H1 (cell line): ENCODE measurements at regions not wholly inside any gene's neighbourhood (a gene's known extent, or its start where the extent isn't known, plus 50 kb on each side); places are given as distances from the start of the nearest gene placed in this dataset.

Source experiments
- CTCF ChIA-PET: fragments of 300-600 bp; sonication (Branson Sonifier 250); formaldehyde crosslinking; loops from one replicate; lab custom pipeline; 2021; ENCODE audit not compliant: partially characterized antibody; lab: Charles Lee
- POLR2A ChIA-PET: fragments of 300-600 bp; sonication (Branson Sonifier 250); formaldehyde crosslinking; loops from one replicate; lab custom pipeline; 2021; ENCODE audit warnings: inconsistent platforms; ENCODE audit not compliant: partially characterized antibody; lab: Charles Lee
- DNase-seq, 2 experiments: peaks; one replicate each; pipeline versions ENCODE4 v3.0.0 to v3.0.0-alpha.2; 2010 to 2022; ENCODE audit warnings: low spot score in 2 of 2, low read depth in 1 of 2, mixed read lengths in 1 of 2
- FAIRE-seq: peaks from 2 replicates; lab custom pipeline; 2011; peaks lifted over from hg19 to GRCh38; lab: Jason Lieb, UNC
- H2AFZ ChIP-seq: 2 replicates; pipeline ENCODE4 v1.8.1; 2012; ENCODE audit warnings: low read length, inconsistent platforms
- H2AK5ac ChIP-seq: 2 replicates; pipeline ENCODE4 v1.6.1; 2013; ENCODE audit warnings: low read depth, low read length
- H2BK120ac ChIP-seq: replicated peaks from 2 replicates; pipeline ENCODE3; 2013; ENCODE audit warnings: low read depth, low read length, inconsistent platforms
- H2BK12ac ChIP-seq: 2 replicates; pipeline ENCODE4 v1.6.1; 2013; ENCODE audit warnings: low read depth, low read length
- H2BK15ac ChIP-seq: 2 replicates; pipeline ENCODE4 v1.6.1; 2013; ENCODE audit warnings: low read length
- H2BK20ac ChIP-seq: 2 replicates; pipeline ENCODE4 v1.6.1; 2013; ENCODE audit warnings: low read length
- H2BK5ac ChIP-seq: 2 replicates; pipeline ENCODE4 v1.6.1; 2013; ENCODE audit warnings: low read depth, low read length
- H3K14ac ChIP-seq: 2 replicates; pipeline ENCODE4 v1.6.1; 2013; ENCODE audit warnings: inconsistent platforms; ENCODE audit not compliant: insufficient read length
- H3K18ac ChIP-seq: 2 replicates; pipeline ENCODE4 v1.6.1; 2013; ENCODE audit warnings: low read length; ENCODE audit errors: extremely low read depth
- H3K23ac ChIP-seq: 2 replicates; pipeline ENCODE4 v1.6.1; 2013; ENCODE audit warnings: inconsistent platforms; ENCODE audit not compliant: insufficient read length
- H3K23me2 ChIP-seq: 2 replicates; pipeline ENCODE4 v1.6.1; 2013; ENCODE audit warnings: low read depth, low read length
- H3K27ac ChIP-seq: 2 replicates; pipeline ENCODE4 v1.6.1; 2011; ENCODE audit warnings: low read depth, low read length, inconsistent platforms
- H3K27me3 ChIP-seq, 4 experiments: replicated peaks in 1 of 4; 1 replicate in 1 of 4; 2 replicates in 3 of 4; pipeline versions ENCODE4 v1.6.1 to v1.8.1; 2011 to 2013; ENCODE audit warnings: low read length in 3 of 4, mild to moderate bottlenecking in 3 of 4, inconsistent platforms in 2 of 4, mixed read lengths in 2 of 4, moderate library complexity in 1 of 4; ENCODE audit not compliant: control insufficient read depth in 3 of 4, insufficient read depth in 3 of 4; ENCODE audit errors: extremely low read depth in 1 of 4
- H3K36me3 ChIP-seq, 4 experiments: 2 replicates each; pipeline versions ENCODE4 v1.6.1 to v1.8.1; 2011 to 2013; ENCODE audit warnings: mild to moderate bottlenecking in 4 of 4, low read length in 3 of 4, moderate library complexity in 2 of 4, control low read depth in 1 of 4, inconsistent platforms in 1 of 4; ENCODE audit not compliant: insufficient read depth in 4 of 4, control insufficient read depth in 2 of 4
- H3K4ac ChIP-seq: replicated peaks from 2 replicates; pipeline ENCODE3; 2013; ENCODE audit warnings: low read length, low read depth, mixed read lengths, inconsistent platforms; ENCODE audit not compliant: insufficient read length
- H3K4me1 ChIP-seq, 4 experiments: replicated peaks in 1 of 4; 1 replicate in 1 of 4; 2 replicates in 3 of 4; pipeline versions ENCODE4 v1.6.1 to v1.8.1; 2011 to 2013; ENCODE audit warnings: low read length in 3 of 4, inconsistent platforms in 2 of 4, mixed read lengths in 1 of 4; ENCODE audit not compliant: insufficient read depth in 4 of 4, control insufficient read depth in 3 of 4
- H3K4me2 ChIP-seq, 2 experiments: 2 replicates each; pipeline versions ENCODE4 v1.6.1 to v1.8.1; 2011 to 2013; ENCODE audit warnings: low read depth in 2 of 2, low read length in 2 of 2, control low read depth in 1 of 2, inconsistent platforms in 1 of 2, mild to moderate bottlenecking in 1 of 2; ENCODE audit not compliant: insufficient read depth in 1 of 2
- H3K4me3 ChIP-seq, 4 experiments: fragments of 200-600, 300-600 bp in 1 of 4; sonication (generic), shearing (Covaris generic), sonication (Bioruptor Twin) in 1 of 4; 2 replicates each; pipeline versions ENCODE4 v1.5.1 to v1.8.1; 2011 to 2016; ENCODE audit warnings: low read length in 4 of 4, low read depth in 3 of 4, control low read depth in 2 of 4, inconsistent platforms in 2 of 4, mild to moderate bottlenecking in 2 of 4, mixed read lengths in 1 of 4, moderate library complexity in 1 of 4; ENCODE audit not compliant: insufficient read depth in 2 of 4; ENCODE audit errors: extremely low read depth in 1 of 4
- H3K56ac ChIP-seq: replicated peaks from 2 replicates; pipeline ENCODE3; 2013; ENCODE audit warnings: low read depth, mild to moderate bottlenecking, mixed read lengths, low read length, inconsistent platforms; ENCODE audit not compliant: insufficient read length
- H3K79me1 ChIP-seq: 2 replicates; pipeline ENCODE4 v1.6.1; 2013; ENCODE audit warnings: low read depth, low read length, control low read depth
- H3K79me2 ChIP-seq, 2 experiments: 2 replicates each; pipeline versions ENCODE4 v1.6.1 to v1.8.1; 2012 to 2013; ENCODE audit warnings: low read length in 2 of 2, mild to moderate bottlenecking in 2 of 2, inconsistent platforms in 1 of 2; ENCODE audit not compliant: insufficient read depth in 2 of 2, control insufficient read depth in 1 of 2
- H3K9ac ChIP-seq, 4 experiments: replicated peaks in 1 of 4; 1 replicate in 1 of 4; 2 replicates in 3 of 4; pipeline versions ENCODE4 v1.6.1 to v1.8.1; 2011 to 2013; ENCODE audit warnings: low read depth in 3 of 4, low read length in 3 of 4, control low read depth in 2 of 4, mild to moderate bottlenecking in 2 of 4, moderate library complexity in 2 of 4, inconsistent platforms in 1 of 4; ENCODE audit errors: extremely low read depth in 1 of 4
- H3K9me3 ChIP-seq, 2 experiments: 2 replicates each; pipeline versions ENCODE4 v1.6.1 to v1.8.1; 2012 to 2013; ENCODE audit warnings: mild to moderate bottlenecking in 2 of 2, moderate library complexity in 2 of 2, control low read depth in 1 of 2, inconsistent platforms in 1 of 2, low read depth in 1 of 2, low read length in 1 of 2, mixed read lengths in 1 of 2; ENCODE audit not compliant: insufficient read depth in 2 of 2
- H4K20me1 ChIP-seq, 2 experiments: replicated peaks in 1 of 2; 2 replicates each; pipeline versions ENCODE3 to v1.8.1; 2011 to 2013; ENCODE audit warnings: inconsistent platforms in 2 of 2, low read length in 2 of 2, mild to moderate bottlenecking in 1 of 2; ENCODE audit not compliant: insufficient read depth in 2 of 2, control insufficient read depth in 1 of 2
- H4K5ac ChIP-seq: 2 replicates; pipeline ENCODE4 v1.6.1; 2013; ENCODE audit warnings: low read length, low read depth, mixed read lengths, inconsistent platforms; ENCODE audit not compliant: insufficient read length
- H4K8ac ChIP-seq: 2 replicates; pipeline ENCODE4 v1.8.0; 2013; ENCODE audit warnings: mild to moderate bottlenecking, moderate library complexity, low read length, inconsistent platforms; ENCODE audit not compliant: insufficient read depth; ENCODE audit errors: extremely low read depth
- H4K91ac ChIP-seq: replicated peaks from 2 replicates; pipeline ENCODE3; 2013; ENCODE audit warnings: low read length, mixed read lengths, inconsistent platforms; ENCODE audit not compliant: insufficient read length
- BCL11A ChIP-seq, 2 experiments: IDR thresholded peaks; one replicate each; pipeline ENCODE4 v1.6.1; 2011; ENCODE audit warnings: low read depth in 2 of 2, low read length in 2 of 2, mild to moderate bottlenecking in 2 of 2
- EGR1 ChIP-seq: IDR thresholded peaks from 2 replicates; pipeline ENCODE4 v1.6.1; 2011; ENCODE audit warnings: low read depth, low read length, borderline replicate concordance
- KDM1A ChIP-seq: fragments of 200-600, 300-600 bp; sonication (generic); IDR thresholded peaks from 2 replicates; pipeline ENCODE4 v1.7.1; 2016; ENCODE audit warnings: mild to moderate bottlenecking, low read length, borderline replicate concordance
- NRF1 ChIP-seq: IDR thresholded peaks from 2 replicates; pipeline ENCODE4 v1.6.1; 2011; ENCODE audit warnings: mild to moderate bottlenecking, low read depth, low read length, improper control_type of control experiment
- ZNF274 ChIP-seq: IDR thresholded peaks from 2 replicates; pipeline ENCODE4 v1.7.0; 2012; ENCODE audit warnings: low read length, borderline replicate concordance; ENCODE audit errors: extremely low read depth
- WGBS, 2 experiments: shearing (Covaris generic) in 1 of 2; methylation state at CpG; one replicate each; pipeline versions ENCODE4 v1.1.6 to v1.1.7; 2013 to 2015; ENCODE audit warnings: low lambda C conversion rate in 2 of 2, mixed read lengths in 2 of 2, inconsistent platforms in 1 of 2, low coverage in 1 of 2, missing lambda C conversion rate in 1 of 2; ENCODE audit not compliant: insufficient replicate concordance in 2 of 2, insufficient coverage in 1 of 2, insufficient read length in 1 of 2; ENCODE audit errors: extremely low coverage in 1 of 2, missing lambda C conversion rate in 1 of 2; 5-methylcytosine and 5-hydroxymethylcytosine counted together

- no peak overlapping the region for H3K56ac ChIP-seq
- H3K79me2 ChIP-seq, result no peaks in the 10 kb centered on the region
- no peaks in the 10 kb centered on the region for H3K4me1 ChIP-seq
- H4K20me1 ChIP-seq, result no peaks in the 10 kb centered on the region
- H3K18ac ChIP-seq, result no peak overlapping the region
- no peak overlapping the region for H3K4ac ChIP-seq
- DNase-seq, result no peak
- no peak overlapping the region for H2AK5ac ChIP-seq
- no peak overlapping the region for H3K27ac ChIP-seq
- 89% methylated on average over 17 of the region's 17 CpGs; no CpG with 5 or more reads in 1 of the 2 experiments for WGBS, 2 experiments
- no peak overlapping the region for H2AFZ ChIP-seq
- no peak overlapping the region for H3K9ac ChIP-seq
- H2BK120ac ChIP-seq, result no peak overlapping the region
- H3K79me1 ChIP-seq, result no peaks in the 10 kb centered on the region
- no peak for FAIRE-seq
- H4K91ac ChIP-seq, result no peak overlapping the region
- H3K36me3 ChIP-seq, result no peaks in the 10 kb centered on the region
- no peak overlapping the region for H3K14ac ChIP-seq
- no peak overlapping the region for H2BK20ac ChIP-seq
- CTCF ChIA-PET, result no interaction called here
- H3K4me2 ChIP-seq, result no peak overlapping the region
- H2BK15ac ChIP-seq, result no peak overlapping the region
- POLR2A ChIA-PET, result no interaction called here
- no peak overlapping the region for H2BK12ac ChIP-seq
- no peaks in the 10 kb centered on the region for H3K23me2 ChIP-seq
- no peak overlapping the region for H4K8ac ChIP-seq
- H3K27me3 ChIP-seq, result peaks cover 0 to 2% (median 0%) of the 10 kb centered on the region in 4 experiments; a peak in 1 of 7 replicates
- H3K9me3 ChIP-seq, result 0 out of 4 replicates have a peak, but pooled peaks cover 0 to 4% of the 10 kb centered on the region in 2 experiments
- H3K4me3 ChIP-seq, result no peak overlapping the region
- no peak overlapping the region for H4K5ac ChIP-seq
- H2BK5ac ChIP-seq, result no peak overlapping the region
- H3K23ac ChIP-seq, result no peak overlapping the region
- no peak for TF ChIP-seq BCL11A (IDR thresholded peaks at IDR 0.05; ENCODE audit: low read depth in 2 of 2, low read length in 2 of 2)
- no peak for TF ChIP-seq NRF1
- no peak for TF ChIP-seq EGR1
- no peak for TF ChIP-seq ZNF274
- no peak for TF ChIP-seq KDM1A
Measured at GRCh38 chr2:239561446-239562001, 160.7 kb upstream of the HDAC4 start.
